ENCODE measurements at regions not wholly inside any gene's neighbourhood (a gene's known extent, or its start where the extent isn't known, plus 50 kb on each side); places are given as distances from the start of the nearest gene placed in this dataset.

DNA sequence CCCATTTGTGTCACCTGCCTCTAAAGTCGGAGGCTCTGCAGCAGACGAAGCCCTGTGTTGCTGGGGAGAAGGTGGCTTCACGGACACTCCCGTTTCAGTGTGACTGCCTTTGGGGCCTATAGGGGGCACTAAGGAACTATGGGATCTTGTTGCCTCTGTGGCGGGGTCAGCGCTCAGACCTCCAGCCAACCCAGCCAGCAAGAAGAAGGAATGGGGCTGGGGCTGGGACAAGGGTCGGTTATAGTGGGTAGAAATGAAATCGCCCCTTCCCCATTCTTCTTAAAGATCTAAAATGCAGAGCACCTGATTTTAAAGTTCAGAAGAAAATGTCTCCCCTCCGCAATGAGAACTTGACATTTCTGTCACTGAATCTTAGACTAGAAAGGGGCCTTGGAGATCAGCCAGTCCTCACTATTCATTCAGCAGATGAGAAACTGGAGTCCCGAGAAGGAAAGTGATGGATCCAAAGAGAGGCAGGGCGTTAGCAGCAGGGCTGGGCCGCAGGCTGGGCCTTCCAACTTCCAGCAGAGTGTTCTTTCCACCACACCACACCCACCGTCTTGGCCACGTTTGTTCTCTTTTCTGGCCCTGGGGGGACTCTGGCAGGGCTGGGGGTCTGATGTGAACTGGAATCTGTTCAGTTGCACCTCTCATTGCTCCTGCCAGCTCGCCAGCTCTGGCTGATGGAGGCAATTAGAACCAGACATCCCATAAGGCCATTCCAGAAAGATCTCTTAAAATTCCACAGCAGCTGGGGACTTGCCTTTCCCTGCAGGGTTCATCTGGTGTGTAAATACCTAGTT lies 195.4 kb downstream of the OPA1 start:
- peaks cover 15% of the 10 kb centered on the region for H3K27me3 ChIP-seq (ENCODE audit: insufficient read depth, low read length, poor library complexity)
- no peak overlapping the region for H3K4me2 ChIP-seq (ENCODE audit: insufficient read depth, low read length)
- H3K36me3 ChIP-seq (ENCODE audit: insufficient read depth, low read length) = no peaks in the 10 kb centered on the region
- no peak for DNase-seq
- H3K9me3 ChIP-seq (ENCODE audit: insufficient read depth, low read length, severe bottlenecking) = no peaks in the 10 kb centered on the region
- no peak overlapping the region for H2AFZ ChIP-seq (ENCODE audit: low read depth, low read length)
- 0 out of 2 replicates have a peak, but pooled peaks cover 5% of the 10 kb centered on the region for H4K20me1 ChIP-seq (ENCODE audit: insufficient read depth, low read length)
- no peaks in the 10 kb centered on the region for H3K79me2 ChIP-seq (ENCODE audit: insufficient read depth, low read length)
- peak; percentile 53; the same call in 1 of the 3 replicates for ATAC-seq (ENCODE audit: insufficient read depth, low read depth)
- H3K27ac ChIP-seq (ENCODE audit: low read length) = no peak overlapping the region
- H3K9ac ChIP-seq (ENCODE audit: low read depth, low read length) = no peak overlapping the region
- no peak for TF ChIP-seq EZH2 (IDR thresholded peaks at IDR 0.05; ENCODE audit: borderline replicate concordance, low read depth, low read length, severe bottlenecking)
- TF ChIP-seq, protein P1, sequence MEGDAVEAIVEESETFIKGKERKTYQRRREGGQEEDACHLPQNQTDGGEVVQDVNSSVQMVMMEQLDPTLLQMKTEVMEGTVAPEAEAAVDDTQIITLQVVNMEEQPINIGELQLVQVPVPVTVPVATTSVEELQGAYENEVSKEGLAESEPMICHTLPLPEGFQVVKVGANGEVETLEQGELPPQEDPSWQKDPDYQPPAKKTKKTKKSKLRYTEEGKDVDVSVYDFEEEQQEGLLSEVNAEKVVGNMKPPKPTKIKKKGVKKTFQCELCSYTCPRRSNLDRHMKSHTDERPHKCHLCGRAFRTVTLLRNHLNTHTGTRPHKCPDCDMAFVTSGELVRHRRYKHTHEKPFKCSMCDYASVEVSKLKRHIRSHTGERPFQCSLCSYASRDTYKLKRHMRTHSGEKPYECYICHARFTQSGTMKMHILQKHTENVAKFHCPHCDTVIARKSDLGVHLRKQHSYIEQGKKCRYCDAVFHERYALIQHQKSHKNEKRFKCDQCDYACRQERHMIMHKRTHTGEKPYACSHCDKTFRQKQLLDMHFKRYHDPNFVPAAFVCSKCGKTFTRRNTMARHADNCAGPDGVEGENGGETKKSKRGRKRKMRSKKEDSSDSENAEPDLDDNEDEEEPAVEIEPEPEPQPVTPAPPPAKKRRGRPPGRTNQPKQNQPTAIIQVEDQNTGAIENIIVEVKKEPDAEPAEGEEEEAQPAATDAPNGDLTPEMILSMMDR (IDR thresholded peaks at IDR 0.05; ENCODE audit: borderline replicate concordance, extremely low read depth, low read length, poor library complexity, severe bottlenecking) = peak; percentile 55
- H3K4me1 ChIP-seq (ENCODE audit: insufficient read depth, low read length) = no peaks in the 10 kb centered on the region
- no peak overlapping the region for H3K4me3 ChIP-seq (ENCODE audit: low read depth in 1 of 2, low read length in 2 of 2)

DNA sequence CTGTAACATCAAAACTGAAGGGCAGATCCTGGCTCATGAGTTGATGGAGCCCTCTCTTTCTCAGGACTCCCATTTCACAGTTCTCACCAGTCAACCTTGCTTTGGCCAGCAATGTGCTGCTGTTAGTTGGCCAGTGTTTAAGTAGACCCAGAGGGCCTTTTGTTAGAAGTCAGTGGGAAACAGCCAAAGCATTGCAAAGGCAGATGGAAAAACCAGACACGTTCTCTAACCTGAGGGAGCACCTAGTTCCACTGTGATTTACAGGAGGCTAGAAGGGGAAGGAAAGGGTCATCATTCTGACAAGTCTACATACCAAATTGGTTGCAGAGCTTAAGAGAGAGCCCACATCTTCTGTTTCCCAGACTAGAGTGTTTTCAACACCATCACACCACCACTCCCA lies 196.4 kb downstream of the OPA1 start:
- TF ChIP-seq, protein P1 (IDR thresholded peaks at IDR 0.05; ENCODE audit: borderline replicate concordance, extremely low read depth, low read length, poor library complexity, severe bottlenecking) = no peak
- TF ChIP-seq EZH2 (IDR thresholded peaks at IDR 0.05; ENCODE audit: borderline replicate concordance, low read depth, low read length, severe bottlenecking) = no peak
- H3K27ac ChIP-seq (ENCODE audit: low read length) = no peak overlapping the region
- H3K4me2 ChIP-seq (ENCODE audit: insufficient read depth, low read length) = no peak overlapping the region
- no peaks in the 10 kb centered on the region for H3K9me3 ChIP-seq (ENCODE audit: insufficient read depth, low read length, severe bottlenecking)
- no peaks in the 10 kb centered on the region for H3K4me1 ChIP-seq (ENCODE audit: insufficient read depth, low read length)
- H4K20me1 ChIP-seq (ENCODE audit: insufficient read depth, low read length) = 0 out of 2 replicates have a peak, but pooled peaks cover 5% of the 10 kb centered on the region
- peaks cover 11% of the 10 kb centered on the region for H3K27me3 ChIP-seq (ENCODE audit: insufficient read depth, low read length, poor library complexity)
- no peak overlapping the region for H2AFZ ChIP-seq (ENCODE audit: low read depth, low read length)
- H3K4me3 ChIP-seq (ENCODE audit: low read depth in 1 of 2, low read length in 2 of 2) = no peak overlapping the region
- no peak for DNase-seq
- no peak for ATAC-seq (ENCODE audit: insufficient read depth, low read depth)
- H3K9ac ChIP-seq (ENCODE audit: low read depth, low read length) = no peak overlapping the region
- H3K79me2 ChIP-seq (ENCODE audit: insufficient read depth, low read length) = no peaks in the 10 kb centered on the region
- no peaks in the 10 kb centered on the region for H3K36me3 ChIP-seq (ENCODE audit: insufficient read depth, low read length)

DNA sequence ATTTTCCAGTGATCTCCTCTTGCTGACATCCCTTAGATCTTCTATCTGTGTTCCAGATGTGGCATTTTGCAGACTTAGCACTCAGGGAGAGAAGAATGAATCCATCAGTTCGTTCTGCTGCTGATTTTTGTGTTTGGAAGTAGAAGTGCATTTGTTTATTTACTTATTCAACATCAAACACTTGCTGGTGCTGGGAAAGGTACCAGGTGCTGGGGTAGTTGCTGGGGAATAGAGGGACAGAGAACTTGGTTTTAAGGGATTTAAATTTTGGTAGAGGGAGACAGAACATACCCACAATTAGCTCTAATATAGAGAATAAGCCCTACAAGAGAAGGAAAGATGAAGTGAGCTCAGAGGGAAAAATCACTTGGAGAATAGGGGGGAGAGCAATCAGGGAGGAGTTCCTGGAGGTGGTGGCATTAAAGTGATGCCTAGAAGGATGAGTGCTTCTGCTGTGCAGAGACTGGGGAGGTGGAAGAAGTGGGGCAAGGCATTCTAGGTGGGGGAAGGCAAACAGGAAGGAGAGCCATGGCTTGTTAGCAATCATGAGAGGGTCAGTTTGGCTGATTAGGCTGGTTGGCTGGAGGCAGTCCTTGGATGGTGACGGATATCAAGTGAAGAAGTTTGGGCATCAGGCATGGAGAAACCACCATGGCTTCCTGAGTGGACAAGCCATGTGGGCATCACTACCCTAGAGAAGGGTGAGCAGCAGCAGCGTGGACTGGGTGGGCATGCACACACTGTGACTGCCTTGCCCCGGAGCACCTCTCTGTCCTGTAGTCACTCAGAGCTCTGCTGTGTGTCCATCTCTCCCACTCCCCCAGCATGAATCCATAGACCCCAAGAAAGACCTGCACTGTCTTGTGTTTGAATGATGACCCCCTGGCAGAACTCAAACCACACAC lies 197.3 kb downstream of the OPA1 start:
- Histone ChIP-seq H3K4me2 (ENCODE audit: insufficient read depth, low read length) (no peak overlapping the region), H3K27me3 (ENCODE audit: insufficient read depth, low read length, poor library complexity) (peaks cover 12% of the 10 kb centered on the region), H3K36me3 (ENCODE audit: insufficient read depth, low read length) (no peaks in the 10 kb centered on the region), H3K4me1 (ENCODE audit: insufficient read depth, low read length) (no peaks in the 10 kb centered on the region), H3K9me3 (ENCODE audit: insufficient read depth, low read length, severe bottlenecking) (no peaks in the 10 kb centered on the region), H3K79me2 (ENCODE audit: insufficient read depth, low read length) (no peaks in the 10 kb centered on the region), H3K27ac (ENCODE audit: low read length) (no peak overlapping the region), H3K4me3 (ENCODE audit: low read depth in 1 of 2, low read length in 2 of 2) (no peak overlapping the region), H3K9ac (ENCODE audit: low read depth, low read length) (no peak overlapping the region), H2AFZ (ENCODE audit: low read depth, low read length) (no peak overlapping the region), H4K20me1 (ENCODE audit: insufficient read depth, low read length) (0 out of 2 replicates have a peak, but pooled peaks cover 5% of the 10 kb centered on the region)
- TF ChIP-seq, protein P1 (IDR thresholded peaks at IDR 0.05; ENCODE audit: borderline replicate concordance, extremely low read depth, low read length, poor library complexity, severe bottlenecking) = no peak
- no peak for TF ChIP-seq EZH2 (IDR thresholded peaks at IDR 0.05; ENCODE audit: borderline replicate concordance, low read depth, low read length, severe bottlenecking)
- no peak for DNase-seq
- no peak for ATAC-seq (ENCODE audit: insufficient read depth, low read depth)
